Subcutaneous abdominal adipose tissue (tissue), 5 donors: ENCODE measurements at regions not wholly inside any gene's neighbourhood (a gene's known extent, or its start where the extent isn't known, plus 50 kb on each side); places are given as distances from the start of the nearest gene placed in this dataset.
"Not testable (repeated sequence)": the region's sequence is repeated elsewhere in the genome, so short reads cannot be mapped to it uniquely, and the experiment has no call there.

ENCODE experiments used
- H3K27ac ChIP-seq: one replicate; pipeline ENCODE4 v1.7.0; 2013; ENCODE audit warnings: low read depth, mild to moderate bottlenecking, inconsistent platforms, low read length, moderate library complexity
- H3K27me3 ChIP-seq, 5 donors: one replicate each; pipeline ENCODE4 v1.7.0; 2013; ENCODE audit warnings: low read length in 5 of 5, inconsistent platforms in 1 of 5; ENCODE audit not compliant: control insufficient read depth in 5 of 5, insufficient read depth in 4 of 5
- H3K36me3 ChIP-seq, 5 donors: one replicate each; pipeline ENCODE4 v1.7.0; 2013; ENCODE audit warnings: low read length in 5 of 5; ENCODE audit not compliant: control insufficient read depth in 5 of 5, insufficient read depth in 5 of 5
- H3K4me1 ChIP-seq, 5 donors: one replicate each; pipeline ENCODE4 v1.7.0; 2013; ENCODE audit warnings: low read length in 5 of 5, mild to moderate bottlenecking in 3 of 5, moderate library complexity in 1 of 5; ENCODE audit not compliant: control insufficient read depth in 5 of 5, insufficient read depth in 5 of 5
- H3K4me3 ChIP-seq, 5 donors: one replicate each; pipeline ENCODE4 v1.7.0; 2013; ENCODE audit warnings: low read length in 5 of 5, low read depth in 1 of 5
- H3K9ac ChIP-seq, 5 donors: one replicate each; pipeline ENCODE4 v1.7.0; 2013; ENCODE audit warnings: low read length in 5 of 5, mild to moderate bottlenecking in 4 of 5, moderate library complexity in 3 of 5
- H3K9me3 ChIP-seq, 5 donors: one replicate each; pipeline ENCODE4 v1.7.0; 2013; ENCODE audit warnings: low read length in 5 of 5; ENCODE audit not compliant: control insufficient read depth in 5 of 5
- donor health status: healthy.
- donor health status: healthy.
- donor health status: healthy.
- donor health status: healthy.
- donor health status: healthy.

DNA sequence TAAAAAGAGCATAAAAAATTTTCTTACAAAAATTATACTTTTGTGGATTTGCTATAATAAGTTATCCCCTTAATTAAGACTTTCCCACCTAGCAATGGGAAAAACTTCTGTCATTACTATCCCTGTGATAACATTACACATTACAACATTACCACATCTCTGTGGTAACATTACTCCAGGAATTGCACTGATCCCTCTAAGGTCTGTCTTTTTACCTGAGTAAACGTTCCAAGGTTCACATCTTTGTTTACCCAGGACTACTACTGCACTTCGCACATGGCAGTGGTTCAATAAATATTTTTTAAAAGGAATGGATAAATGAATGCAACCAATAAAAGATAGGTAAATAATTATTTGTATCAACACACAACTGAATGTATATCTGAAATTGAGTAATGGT, 92.4 kb upstream of the NOX4 start:
- no peak overlapping the region for H3K4me3 ChIP-seq
- no peak overlapping the region for H3K27ac ChIP-seq
- no peaks in the 10 kb centered on the region for H3K36me3 ChIP-seq
- no peaks in the 10 kb centered on the region for H3K9me3 ChIP-seq
- no peak overlapping the region for H3K9ac ChIP-seq
- no peaks in the 10 kb centered on the region for H3K27me3 ChIP-seq
- H3K4me1 ChIP-seq: no peaks in the 10 kb centered on the region

GRCh38 chr11:89585046-89585445, 93.9 kb upstream of the NOX4 start:
- H3K9ac ChIP-seq, H3K36me3 ChIP-seq: not testable (repeated sequence)

DNA sequence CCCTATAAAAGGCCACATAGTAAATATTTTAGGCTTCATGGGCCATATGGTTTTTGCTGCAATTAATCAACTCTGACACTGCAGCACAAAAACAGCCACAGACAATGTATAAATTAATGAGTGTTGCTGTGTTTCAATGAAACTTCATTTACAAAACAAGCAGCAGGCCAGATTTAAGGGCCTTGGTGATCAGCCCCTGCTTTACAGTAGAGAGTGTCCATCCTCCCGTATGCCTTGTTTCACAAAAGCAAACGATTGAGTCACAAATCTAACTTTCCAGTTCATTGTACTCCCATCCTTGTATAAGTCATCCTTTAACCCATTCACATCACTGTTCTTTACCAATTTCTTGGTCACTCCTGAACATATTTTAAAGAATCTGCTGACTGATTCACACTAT, 94.3 kb upstream of the NOX4 start:
- H3K9me3 ChIP-seq, H3K27ac ChIP-seq, H3K27me3 ChIP-seq, H3K4me3 ChIP-seq, H3K36me3 ChIP-seq, H3K4me1 ChIP-seq, H3K9ac ChIP-seq: not testable (repeated sequence)

More at GRCh38 chr11:89585046-89585445, 93.9 kb upstream of the NOX4 start:
- H3K4me1 ChIP-seq, H3K27me3 ChIP-seq, H3K27ac ChIP-seq, H3K4me3 ChIP-seq, H3K9me3 ChIP-seq: not testable (repeated sequence)

- H3K27ac ChIP-seq, H3K4me1 ChIP-seq, H3K27me3 ChIP-seq, H3K36me3 ChIP-seq, H3K4me3 ChIP-seq, H3K9ac ChIP-seq, H3K9me3 ChIP-seq: not testable (repeated sequence)
Observed at GRCh38 chr11:89589413-89589812, 98.2 kb upstream of the NOX4 start.

- H3K4me1 ChIP-seq, H3K27me3 ChIP-seq, H3K36me3 ChIP-seq, H3K9me3 ChIP-seq, H3K9ac ChIP-seq, H3K27ac ChIP-seq, H3K4me3 ChIP-seq: not testable (repeated sequence)
Observed at GRCh38 chr11:89590008-89590632, 98.9 kb upstream of the NOX4 start.

GRCh38 chr11:89601263-89601662, 108.8 kb upstream of the TRIM77 start:
- not testable (repeated sequence) for H3K27me3 ChIP-seq, H3K4me3 ChIP-seq, H3K4me1 ChIP-seq, H3K36me3 ChIP-seq, H3K9ac ChIP-seq, H3K9me3 ChIP-seq, H3K27ac ChIP-seq

DNA sequence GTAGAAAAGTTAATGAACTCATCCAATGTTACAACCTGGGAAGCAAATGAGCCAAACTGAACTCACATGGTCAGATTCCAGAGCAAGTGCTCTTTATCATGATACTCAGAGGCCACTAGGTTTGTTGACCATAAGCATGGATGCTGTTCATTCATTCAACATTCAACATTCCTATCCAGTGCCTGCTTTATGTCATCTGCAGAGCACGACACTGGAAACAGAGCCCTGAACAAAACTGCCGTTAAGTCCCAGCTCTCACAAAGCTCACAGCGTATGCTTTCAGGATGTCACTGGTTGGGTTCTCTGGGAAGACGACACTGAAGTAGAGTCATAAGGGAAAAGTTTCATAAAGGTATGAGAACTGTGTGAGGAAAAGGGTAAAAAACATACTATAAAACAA, 105.8 kb upstream of the TRIM77 start:
- Histone ChIP-seq H3K27ac (no peak overlapping the region), H3K4me3 (no peak overlapping the region), H3K9me3 (peaks cover 0 to 5% (median 0%) of the 10 kb centered on the region in 5 donors), H3K36me3 (no peaks in the 10 kb centered on the region), H3K4me1 (peaks cover 0 to 6% (median 0%) of the 10 kb centered on the region in 5 donors), H3K27me3 (no peaks in the 10 kb centered on the region), H3K9ac (no peak overlapping the region)

DNA sequence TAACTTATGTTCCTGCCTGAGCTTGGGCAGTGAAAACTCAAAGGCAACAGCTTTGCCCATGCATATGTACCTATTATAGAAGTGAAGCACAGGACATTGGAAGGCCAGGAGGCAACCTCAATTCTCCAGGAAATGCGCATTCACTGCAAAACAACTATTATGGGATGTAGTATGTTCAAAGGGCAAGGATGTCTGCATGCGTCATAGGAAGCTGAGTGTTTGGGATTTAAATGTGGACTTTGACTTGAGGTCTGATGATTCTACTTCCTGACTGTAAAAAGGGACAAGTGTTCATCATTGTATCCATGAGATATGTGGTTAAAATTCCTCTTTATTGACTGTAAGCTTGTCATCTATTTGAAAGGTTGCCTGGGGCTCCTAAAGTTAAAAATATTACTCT, 103.3 kb upstream of the TRIM77 start:
- not testable (repeated sequence) for H3K27me3 ChIP-seq, H3K27ac ChIP-seq, H3K4me1 ChIP-seq, H3K36me3 ChIP-seq, H3K9me3 ChIP-seq, H3K4me3 ChIP-seq, H3K9ac ChIP-seq

GRCh38 chr11:89607497-89607896, 102.6 kb upstream of the TRIM77 start:
- H3K27me3 ChIP-seq, H3K27ac ChIP-seq, H3K9me3 ChIP-seq, H3K4me3 ChIP-seq, H3K4me1 ChIP-seq, H3K36me3 ChIP-seq, H3K9ac ChIP-seq: not testable (repeated sequence)

GRCh38 chr11:89608234-89608966, 101.7 kb upstream of the TRIM77 start:
- H3K36me3 ChIP-seq: no peaks in the 10 kb centered on the region
- H3K27ac ChIP-seq: no peak overlapping the region
- H3K4me3 ChIP-seq: no peak overlapping the region
- no peak overlapping the region for H3K9ac ChIP-seq
- H3K27me3 ChIP-seq: no peaks in the 10 kb centered on the region
- peaks cover 0 to 2% (median 0%) of the 10 kb centered on the region in 5 donors for H3K9me3 ChIP-seq
- peaks cover 0 to 8% (median 0%) of the 10 kb centered on the region in 5 donors for H3K4me1 ChIP-seq
